ENCODE measurements at regions not wholly inside any gene's neighbourhood (a gene's known extent, or its start where the extent isn't known, plus 50 kb on each side); places are given as distances from the start of the nearest gene placed in this dataset.

DNA sequence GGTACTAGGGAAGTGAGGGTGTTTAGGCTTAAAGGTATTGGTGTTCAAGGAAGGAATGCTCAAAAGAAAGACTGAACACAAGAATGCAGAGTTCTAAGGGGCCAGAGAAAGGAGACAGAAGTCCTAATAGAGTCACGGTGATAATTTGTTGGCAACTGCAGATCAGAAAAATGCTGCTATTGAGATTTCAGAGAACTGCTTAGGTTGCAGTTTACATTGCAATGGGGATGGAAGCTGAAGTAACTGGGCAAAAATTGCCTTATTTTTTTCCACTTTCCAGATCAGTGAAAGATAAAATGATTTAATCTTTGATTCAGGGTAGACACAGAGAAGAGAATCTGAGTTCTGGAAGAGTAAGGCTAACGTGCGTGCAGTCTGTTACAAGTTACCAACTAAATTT is 199.8 kb downstream of the SQOR start:
- ChIA-PET CTCF (no interaction called here), POLR2A (no interaction called here)
- no peak for ATAC-seq
- FAIRE-seq = no peak
- Histone ChIP-seq H3K4me3 (no peak overlapping the region), H3K4me1 (no peaks in the 10 kb centered on the region), H3K27ac (no peak overlapping the region), H3K9me3 (no peaks in the 10 kb centered on the region), H3K4me2 (no peak overlapping the region)
- 62% methylated on average over 3 of the region's 3 CpGs for WGBS (ENCODE audit: missing lambda C conversion rate)
- no peak for DNase-seq (ENCODE audit: low read depth in 1 of 2, low spot score in 1 of 2)
- peak; percentile 56 for TF ChIP-seq MAFK (IDR thresholded peaks at IDR 0.05; ENCODE audit: partially characterized antibody)
- TF ChIP-seq CHD2 (IDR thresholded peaks at IDR 0.05; ENCODE audit: low read length, partially characterized antibody) = no peak

DNA sequence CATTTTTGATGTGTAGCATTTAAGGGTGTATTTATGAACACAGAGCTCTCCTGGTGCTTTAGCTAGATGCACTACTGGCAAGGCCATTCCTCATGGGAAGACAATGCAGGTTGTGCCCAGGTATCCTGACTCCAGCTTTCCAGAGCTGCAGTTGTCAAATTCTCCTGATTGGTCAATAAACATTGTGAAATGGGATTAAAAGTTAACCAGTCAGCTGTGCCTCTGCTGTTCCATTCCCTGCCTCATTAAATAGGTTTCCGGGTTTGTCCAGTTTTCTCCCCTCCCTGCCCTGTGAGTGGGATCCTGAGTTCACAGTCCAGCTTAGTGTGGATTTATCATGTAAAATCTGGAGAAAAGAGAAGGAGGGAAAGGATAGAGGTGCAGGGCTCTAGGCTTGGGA is 207.3 kb downstream of the SQOR start:
- Histone ChIP-seq H3K4me2 (no peak overlapping the region), H3K27ac (no peak overlapping the region), H3K4me1 (no peaks in the 10 kb centered on the region), H3K4me3 (no peak overlapping the region), H3K9me3 (no peaks in the 10 kb centered on the region)
- TF ChIP-seq SREBF2 (IDR thresholded peaks at IDR 0.05) (no peak), HOXB5 (CRISPR knock-in tag; IDR thresholded peaks at IDR 0.05) (no peak), ESRRA (IDR thresholded peaks at IDR 0.05; ENCODE audit: borderline replicate concordance, low read length) (no peak), RNF2 (IDR thresholded peaks at IDR 0.05; ENCODE audit: borderline replicate concordance, low read depth) (no peak), NR3C1 (IDR thresholded peaks at IDR 0.05) (no peak), JUNB (IDR thresholded peaks at IDR 0.05) (no peak), ZFP36 (IDR thresholded peaks at IDR 0.05; ENCODE audit: borderline replicate concordance, partially characterized antibody) (no peak), FOSB (CRISPR knock-in tag; IDR thresholded peaks at IDR 0.05) (no peak), GATA3 (IDR thresholded peaks at IDR 0.05; ENCODE audit: borderline replicate concordance) (no peak), HOXB13 (CRISPR knock-in tag; IDR thresholded peaks at IDR 0.05; ENCODE audit: low read depth) (no peak)
- TF ChIP-seq, protein P1, sequence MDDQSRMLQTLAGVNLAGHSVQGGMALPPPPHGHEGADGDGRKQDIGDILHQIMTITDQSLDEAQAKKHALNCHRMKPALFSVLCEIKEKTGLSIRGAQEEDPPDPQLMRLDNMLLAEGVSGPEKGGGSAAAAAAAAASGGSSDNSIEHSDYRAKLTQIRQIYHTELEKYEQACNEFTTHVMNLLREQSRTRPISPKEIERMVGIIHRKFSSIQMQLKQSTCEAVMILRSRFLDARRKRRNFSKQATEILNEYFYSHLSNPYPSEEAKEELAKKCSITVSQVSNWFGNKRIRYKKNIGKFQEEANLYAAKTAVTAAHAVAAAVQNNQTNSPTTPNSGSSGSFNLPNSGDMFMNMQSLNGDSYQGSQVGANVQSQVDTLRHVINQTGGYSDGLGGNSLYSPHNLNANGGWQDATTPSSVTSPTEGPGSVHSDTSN (IDR thresholded peaks at IDR 0.05) = no peak
- no peak for FAIRE-seq
- no peak for DNase-seq (ENCODE audit: low read depth in 1 of 2, low spot score in 1 of 2)
- WGBS (ENCODE audit: missing lambda C conversion rate) = 18% methylated on average over 1 of the region's 1 CpG
- no peak for ATAC-seq
- ChIA-PET POLR2A (no interaction called here), CTCF (interaction anchor here (0.7 kb wide), 1 partner anchor 218 kb away, joined by 3 read pairs; no protein-coding TSS in a partner anchor)

GRCh38 chr15:45847645-45848044 is 212.8 kb downstream of the SQOR start:
- no peak for DNase-seq (ENCODE audit: low read depth in 1 of 2, low spot score in 1 of 2)
- TF ChIP-seq ZC3H11A (IDR thresholded peaks at IDR 0.05) = no peak
- TF ChIP-seq TFCP2L1 (CRISPR knock-in tag; IDR thresholded peaks at IDR 0.05) = no peak
- no peak for ATAC-seq
- WGBS (ENCODE audit: missing lambda C conversion rate) = 19% methylated on average over 4 of the region's 4 CpGs
- no peak for FAIRE-seq
- H3K27ac ChIP-seq = no peak overlapping the region
- no peak overlapping the region for H3K4me3 ChIP-seq
- no peak overlapping the region for H3K4me2 ChIP-seq
- CTCF ChIA-PET = interaction anchor here (1.4 kb wide), 1 partner anchor 15 kb away, joined by 3 read pairs; no protein-coding TSS in a partner anchor
- H3K9me3 ChIP-seq = no peaks in the 10 kb centered on the region
- POLR2A ChIA-PET = no interaction called here
- H3K4me1 ChIP-seq = no peaks in the 10 kb centered on the region

GRCh38 chr15:45849136-45849535 is 214.3 kb downstream of the SQOR start:
- Histone ChIP-seq H3K9me3 (no peaks in the 10 kb centered on the region), H3K4me2 (no peak overlapping the region), H3K27ac (no peak overlapping the region), H3K4me3 (no peak overlapping the region), H3K4me1 (no peaks in the 10 kb centered on the region)
- FAIRE-seq (no peak), ATAC-seq (no peak), DNase-seq (ENCODE audit: low read depth in 1 of 2, low spot score in 1 of 2) (no peak)
- ChIA-PET POLR2A (no interaction called here), CTCF (no interaction called here)
- TF ChIP-seq BCL3 (IDR thresholded peaks at IDR 0.05) (no peak), MAZ (IDR thresholded peaks at IDR 0.05; ENCODE audit: borderline replicate concordance, low read depth, low read length) (no peak), ZSCAN20 (CRISPR knock-in tag; IDR thresholded peaks at IDR 0.05) (no peak), MAFK (IDR thresholded peaks at IDR 0.05; ENCODE audit: partially characterized antibody) (no peak), ZNF302 (CRISPR knock-in tag; IDR thresholded peaks at IDR 0.05) (no peak), HOXB5 (CRISPR knock-in tag; IDR thresholded peaks at IDR 0.05) (no peak), HOXB13 (CRISPR knock-in tag; IDR thresholded peaks at IDR 0.05; ENCODE audit: low read depth) (no peak), RARB (CRISPR knock-in tag; IDR thresholded peaks at IDR 0.05) (no peak), CBX2 (IDR thresholded peaks at IDR 0.05; ENCODE audit: borderline replicate concordance, low read depth) (no peak), SREBF2 (IDR thresholded peaks at IDR 0.05) (no peak), RFX5 (IDR thresholded peaks at IDR 0.05) (no peak), HES2 (IDR thresholded peaks at IDR 0.05) (no peak), JUN (IDR thresholded peaks at IDR 0.05) (no peak), EHF (CRISPR knock-in tag; IDR thresholded peaks at IDR 0.05) (no peak), RCOR1 (IDR thresholded peaks at IDR 0.05; ENCODE audit: low read depth, low read length) (no peak), FOXS1 (CRISPR knock-in tag; IDR thresholded peaks at IDR 0.05) (no peak), CTCF (IDR thresholded peaks at IDR 0.05) (no peak)
- 4% methylated on average over 3 of the region's 3 CpGs for WGBS (ENCODE audit: missing lambda C conversion rate)

All from A549 (cell line).